ENCODE measurements at regions not wholly inside any gene's neighbourhood (a gene's known extent, or its start where the extent isn't known, plus 50 kb on each side); places are given as distances from the start of the nearest gene placed in this dataset.

GRCh38 chr3:145089337-145089736 lies 1071.6 kb downstream of the PLOD2 start:
- TF ChIP-seq CTCF (IDR thresholded peaks at IDR 0.05; ENCODE audit: insufficient read depth, low read depth, low read length) (no peak), EZH2 (IDR thresholded peaks at IDR 0.05; ENCODE audit: insufficient read depth, low read length) (no peak)

Measured in astrocyte (in vitro differentiated cells and primary cell).